Ovary (tissue), 7 donors: ENCODE measurements at regions not wholly inside any gene's neighbourhood (a gene's known extent, or its start where the extent isn't known, plus 50 kb on each side); places are given as distances from the start of the nearest gene placed in this dataset.
"Not testable (repeated sequence)": the region's sequence is repeated elsewhere in the genome, so short reads cannot be mapped to it uniquely, and the experiment has no call there.

Experiments used
- DNase-seq, 5 donors: peaks; one replicate each; pipeline ENCODE4 v3.0.0-alpha.2; 2019 to 2020
- H3K27ac ChIP-seq, 2 donors: fragments of 200-600 bp; one replicate each; pipeline versions ENCODE4 v1.5.1 to v1.8.0; 2019 to 2022
- H3K27me3 ChIP-seq: fragments of 200-600 bp; one replicate; pipeline ENCODE4 v1.8.0; 2022
- H3K36me3 ChIP-seq: fragments of 200-600 bp; sonication (generic); one replicate; pipeline ENCODE4 v1.5.1; 2019
- H3K4me1 ChIP-seq: one replicate; pipeline ENCODE4 v1.8.1; 2013; ENCODE audit warnings: mild to moderate bottlenecking, moderate library complexity; ENCODE audit not compliant: insufficient read depth
- H3K4me3 ChIP-seq: fragments of 200-600 bp; sonication (generic); one replicate; pipeline ENCODE4 v1.5.1; 2017
- H3K9me3 ChIP-seq, 2 donors: fragments of 200-600 bp in 1 of 2; sonication (generic) in 1 of 2; one replicate each; pipeline versions ENCODE4 v1.5.1 to v1.8.1; 2013 to 2019; ENCODE audit warnings: mild to moderate bottlenecking in 1 of 2, moderate library complexity in 1 of 2
- EP300 ChIP-seq: sonication (generic); formaldehyde crosslinking; IDR thresholded peaks from one replicate; pipeline ENCODE4 v1.6.1; 2017; ENCODE audit warnings: antibody characterized with exemption
- POLR2A ChIP-seq: fragments of 450-650 bp; IDR thresholded peaks from one replicate; pipeline ENCODE4 v1.6.1; 2017; ENCODE audit warnings: antibody characterized with exemption, mild to moderate bottlenecking, moderate library complexity
- WGBS, 3 donors: extraction: QIAGEN DNeasy Blood & Tissue Kit in 1 of 3; methylation state at CpG; one replicate each; pipeline versions ENCODE4 v1.1.5 to v1.1.7; 2013 to 2017; 5-methylcytosine and 5-hydroxymethylcytosine counted together
- intact Hi-C, 4 donors: fragments of 100-400 bp; cut with DNase I; formaldehyde crosslinking; loops; one replicate each; pipeline versions ENCODE4 v1.11.0 to v1.15.1; 2022 to 2023
- TF ChIP-seq, protein P1 (sequence below), 3 donors: fragments of 450-650 bp in 2 of 3; fragments of 200-600 bp in 1 of 3; IDR thresholded peaks; one replicate each; pipeline versions ENCODE4 v1.5.1 to v1.8.0; 2016 to 2022; ENCODE audit warnings: antibody characterized with exemption in 3 of 3, mild to moderate bottlenecking in 1 of 3
- donor health status: DM: no; HTN: no; CAD: no; lungs with moderate emphysema.
- donor health status: DM: no; HTN: no; CAD: no.
- donor health status: Bipolar disorder and iron deficiency.
- donor health status: DM: no; HTN: no; CAD: no.
- donor health status: DM: yes; HTN: yes; CAD: no.

- no peaks in the 10 kb centered on the region for H3K27me3 ChIP-seq
- no peak overlapping the region for H3K4me3 ChIP-seq
- WGBS, 3 donors, result 11 to 21% (median 12%) methylated on average over 1 of the region's 1 CpG
- DNase-seq, result no peak
- TF ChIP-seq, protein P1, sequence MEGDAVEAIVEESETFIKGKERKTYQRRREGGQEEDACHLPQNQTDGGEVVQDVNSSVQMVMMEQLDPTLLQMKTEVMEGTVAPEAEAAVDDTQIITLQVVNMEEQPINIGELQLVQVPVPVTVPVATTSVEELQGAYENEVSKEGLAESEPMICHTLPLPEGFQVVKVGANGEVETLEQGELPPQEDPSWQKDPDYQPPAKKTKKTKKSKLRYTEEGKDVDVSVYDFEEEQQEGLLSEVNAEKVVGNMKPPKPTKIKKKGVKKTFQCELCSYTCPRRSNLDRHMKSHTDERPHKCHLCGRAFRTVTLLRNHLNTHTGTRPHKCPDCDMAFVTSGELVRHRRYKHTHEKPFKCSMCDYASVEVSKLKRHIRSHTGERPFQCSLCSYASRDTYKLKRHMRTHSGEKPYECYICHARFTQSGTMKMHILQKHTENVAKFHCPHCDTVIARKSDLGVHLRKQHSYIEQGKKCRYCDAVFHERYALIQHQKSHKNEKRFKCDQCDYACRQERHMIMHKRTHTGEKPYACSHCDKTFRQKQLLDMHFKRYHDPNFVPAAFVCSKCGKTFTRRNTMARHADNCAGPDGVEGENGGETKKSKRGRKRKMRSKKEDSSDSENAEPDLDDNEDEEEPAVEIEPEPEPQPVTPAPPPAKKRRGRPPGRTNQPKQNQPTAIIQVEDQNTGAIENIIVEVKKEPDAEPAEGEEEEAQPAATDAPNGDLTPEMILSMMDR (IDR thresholded peaks at IDR 0.05), result no peak
- TF ChIP-seq EP300 (no peak), POLR2A (no peak)
- H3K9me3 ChIP-seq, result no peaks in the 10 kb centered on the region
- H3K4me1 ChIP-seq, result no peaks in the 10 kb centered on the region
- no peak overlapping the region for H3K27ac ChIP-seq
- intact Hi-C loops, result no loop called here
- no peaks in the 10 kb centered on the region for H3K36me3 ChIP-seq
Measured at GRCh38 chr3:90069748-90070147, 962.3 kb downstream of the EPHA3 start.

DNA sequence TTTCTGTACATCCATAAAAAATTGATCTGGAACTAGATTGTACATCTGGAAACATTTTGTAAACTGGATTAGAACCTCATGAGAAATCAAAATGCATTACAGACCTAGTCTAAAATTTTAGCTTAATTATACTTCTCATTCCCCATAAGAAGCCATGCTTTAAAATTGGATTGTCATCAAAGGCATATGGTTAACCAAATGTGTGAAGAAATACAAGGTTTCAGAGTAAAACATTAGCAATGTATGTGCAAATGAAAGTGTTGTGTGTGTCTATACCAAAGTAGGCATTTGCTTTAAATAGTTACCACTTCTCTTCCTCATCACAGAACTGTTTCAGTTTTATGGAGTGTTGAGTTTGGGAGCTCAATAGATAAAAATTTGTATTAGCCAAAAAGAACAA lies 968.7 kb downstream of the EPHA3 start:
- no peak for DNase-seq
- Histone ChIP-seq H3K4me1 (no peaks in the 10 kb centered on the region), H3K4me3 (no peak overlapping the region), H3K27ac (no peak overlapping the region), H3K36me3 (no peaks in the 10 kb centered on the region), H3K27me3 (no peaks in the 10 kb centered on the region), H3K9me3 (no peaks in the 10 kb centered on the region)
- TF ChIP-seq, protein P1 (IDR thresholded peaks at IDR 0.05), result no peak
- TF ChIP-seq POLR2A (no peak), EP300 (no peak)
- intact Hi-C loops, result no loop called here

DNA sequence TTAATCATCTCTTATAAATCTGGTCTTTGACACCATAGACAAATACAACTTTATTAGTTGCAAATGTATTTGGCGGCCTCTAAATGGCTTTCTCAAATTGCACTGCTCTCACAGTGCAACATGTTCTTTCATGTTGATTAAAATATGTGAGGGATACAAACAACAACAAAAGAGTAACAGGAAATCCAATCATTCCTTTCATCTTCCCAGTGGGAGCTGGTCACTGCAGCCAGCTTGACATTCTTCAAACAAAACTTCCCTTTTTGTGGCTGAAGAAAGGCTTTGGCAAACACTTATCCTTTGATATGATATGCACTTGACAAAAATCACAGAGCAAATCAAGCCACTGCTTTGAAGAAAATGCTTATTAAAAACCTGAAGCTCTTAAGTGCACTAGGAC lies 973.6 kb downstream of the EPHA3 start:
- no peak for TF ChIP-seq POLR2A
- no peak for TF ChIP-seq EP300
- TF ChIP-seq, protein P1 (IDR thresholded peaks at IDR 0.05), result no peak
- 62 to 71% (median 66%) methylated on average over 1 of the region's 1 CpG for WGBS, 3 donors
- H3K27me3 ChIP-seq, result no peaks in the 10 kb centered on the region
- H3K4me3 ChIP-seq, result no peak overlapping the region
- H3K36me3 ChIP-seq, result no peaks in the 10 kb centered on the region
- no peaks in the 10 kb centered on the region for H3K9me3 ChIP-seq
- no peaks in the 10 kb centered on the region for H3K4me1 ChIP-seq
- intact Hi-C loops, result no loop called here
- no peak overlapping the region for H3K27ac ChIP-seq
- no peak for DNase-seq

- DNase-seq, H3K36me3 ChIP-seq, H3K4me3 ChIP-seq, H3K4me1 ChIP-seq, H3K27ac ChIP-seq, H3K27me3 ChIP-seq, H3K9me3 ChIP-seq, intact Hi-C loops: not testable (repeated sequence)
- WGBS, 3 donors, result 91 to 92% (median 91%) methylated on average over 8 of the region's 8 CpGs
Measured at GRCh38 chr3:90086297-90086696, 978.9 kb downstream of the EPHA3 start.

DNA sequence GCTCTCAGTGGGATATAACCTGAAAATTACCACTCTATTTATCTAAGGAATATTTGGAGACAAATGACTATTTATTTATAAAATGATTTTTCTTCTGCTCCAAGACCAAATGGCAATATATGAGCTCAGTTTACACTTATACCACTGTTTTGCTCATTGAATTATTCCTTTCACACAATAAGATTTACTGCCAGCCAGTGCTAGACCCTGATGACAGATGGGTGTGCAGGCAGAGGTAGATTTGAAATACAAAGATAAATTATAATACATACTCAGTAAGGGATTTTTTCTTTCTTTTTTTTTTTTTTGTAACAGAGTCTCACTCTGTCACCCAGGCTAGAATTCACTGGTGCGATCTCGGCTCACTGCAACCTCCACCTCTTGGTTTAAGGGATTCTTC lies 980.3 kb downstream of the EPHA3 start:
- Histone ChIP-seq H3K36me3 (no peaks in the 10 kb centered on the region), H3K27me3 (no peaks in the 10 kb centered on the region), H3K4me3 (no peak overlapping the region), H3K27ac (no peak overlapping the region), H3K4me1 (no peaks in the 10 kb centered on the region), H3K9me3 (no peaks in the 10 kb centered on the region)
- TF ChIP-seq POLR2A, result no peak
- TF ChIP-seq EP300, result no peak
- TF ChIP-seq, protein P1 (IDR thresholded peaks at IDR 0.05), result no peak
- intact Hi-C loops, result no loop called here
- DNase-seq, result no peak
- 95 to 97% (median 97%) methylated on average over 2 of the region's 2 CpGs for WGBS, 3 donors
